IPS DF 6.9 (cell line): ENCODE measurements at regions not wholly inside any gene's neighbourhood (a gene's known extent, or its start where the extent isn't known, plus 50 kb on each side); places are given as distances from the start of the nearest gene placed in this dataset.

Experiments
- DNase-seq: peaks from one replicate; pipeline ENCODE4 v3.0.0-alpha.2; 2013; ENCODE audit warnings: low read depth, low spot score
- H3K27ac ChIP-seq: one replicate; pipeline ENCODE4 v1.5.1; 2013; ENCODE audit warnings: low read length, control low read depth
- H3K27me3 ChIP-seq: 2 replicates; pipeline ENCODE4 v1.6.1; 2013; ENCODE audit warnings: mild to moderate bottlenecking, low read length; ENCODE audit not compliant: control insufficient read depth, insufficient read depth
- H3K36me3 ChIP-seq: 2 replicates; pipeline ENCODE4 v1.6.1; 2013; ENCODE audit warnings: low read length; ENCODE audit not compliant: control insufficient read depth, insufficient read depth
- H3K4me1 ChIP-seq: 2 replicates; pipeline ENCODE4 v1.6.1; 2013; ENCODE audit warnings: low read length; ENCODE audit not compliant: control insufficient read depth, insufficient read depth
- H3K4me3 ChIP-seq: 2 replicates; pipeline ENCODE4 v1.5.1; 2013; ENCODE audit warnings: mild to moderate bottlenecking, low read length
- H3K9me3 ChIP-seq: 2 replicates; pipeline ENCODE4 v1.6.1; 2013; ENCODE audit warnings: low read length, inconsistent platforms; ENCODE audit not compliant: control insufficient read depth, insufficient read depth
- WGBS: extraction: QIAGEN DNeasy Blood & Tissue Kit; methylation state at CpG from one replicate; pipeline ENCODE4 v1.1.7; 2013; ENCODE audit warnings: mixed read lengths, missing lambda C conversion rate; ENCODE audit not compliant: insufficient read length, insufficient coverage; 5-methylcytosine and 5-hydroxymethylcytosine counted together

- Histone ChIP-seq H3K27me3 (no peaks in the 10 kb centered on the region), H3K4me3 (no peak overlapping the region), H3K27ac (no peak overlapping the region), H3K4me1 (no peaks in the 10 kb centered on the region), H3K36me3 (no peaks in the 10 kb centered on the region), H3K9me3 (no peaks in the 10 kb centered on the region)
- DNase-seq, result no peak
- WGBS, result 100% methylated on average over 1 of the region's 5 CpGs
Observed at GRCh38 chr10:61173450-61173849, 229.5 kb upstream of the RHOBTB1 start.

GRCh38 chr10:61172182-61172926, 228.4 kb upstream of the RHOBTB1 start:
- H3K4me1 ChIP-seq, result no peaks in the 10 kb centered on the region
- no peaks in the 10 kb centered on the region for H3K9me3 ChIP-seq
- H3K36me3 ChIP-seq, result no peaks in the 10 kb centered on the region
- no peak overlapping the region for H3K4me3 ChIP-seq
- WGBS, result no CpG with 5 or more reads among the region's 5 CpGs
- H3K27me3 ChIP-seq, result no peaks in the 10 kb centered on the region
- no peak for DNase-seq
- H3K27ac ChIP-seq, result no peak overlapping the region

GRCh38 chr10:61170594-61170993, 226.6 kb upstream of the RHOBTB1 start:
- H3K27ac ChIP-seq, result no peak overlapping the region
- no peaks in the 10 kb centered on the region for H3K27me3 ChIP-seq
- no CpG with 5 or more reads among the region's 2 CpGs for WGBS
- H3K4me3 ChIP-seq, result no peak overlapping the region
- DNase-seq, result no peak
- no peaks in the 10 kb centered on the region for H3K9me3 ChIP-seq
- H3K36me3 ChIP-seq, result no peaks in the 10 kb centered on the region
- no peaks in the 10 kb centered on the region for H3K4me1 ChIP-seq

DNA sequence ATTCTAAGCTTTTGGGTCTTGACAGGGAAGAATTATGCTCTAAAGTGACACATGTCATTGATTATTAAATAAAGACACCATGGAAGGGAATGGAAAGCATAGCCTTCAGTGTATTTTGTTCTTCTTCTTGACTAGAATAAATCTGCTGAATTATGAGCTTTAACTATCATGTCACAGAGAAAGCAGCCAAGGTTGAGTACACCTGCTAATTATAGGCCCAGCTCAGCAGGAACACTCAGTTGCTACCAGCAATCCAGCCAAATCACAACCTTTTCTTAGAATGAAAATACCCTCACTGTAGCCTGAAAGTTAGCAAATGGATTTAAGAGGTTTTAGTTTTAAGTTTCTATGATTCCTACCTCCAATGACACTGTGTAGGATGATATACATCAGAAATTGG, 225.3 kb upstream of the RHOBTB1 start:
- no peaks in the 10 kb centered on the region for H3K27me3 ChIP-seq
- H3K4me1 ChIP-seq, result no peaks in the 10 kb centered on the region
- no peaks in the 10 kb centered on the region for H3K9me3 ChIP-seq
- no peak for DNase-seq
- no peaks in the 10 kb centered on the region for H3K36me3 ChIP-seq
- H3K4me3 ChIP-seq, result no peak overlapping the region
- no peak overlapping the region for H3K27ac ChIP-seq

- Histone ChIP-seq H3K27ac (no peak overlapping the region), H3K4me3 (no peak overlapping the region), H3K4me1 (no peaks in the 10 kb centered on the region), H3K9me3 (no peaks in the 10 kb centered on the region), H3K36me3 (no peaks in the 10 kb centered on the region), H3K27me3 (no peaks in the 10 kb centered on the region)
- DNase-seq, result no peak
- no CpG with 5 or more reads among the region's 1 CpG for WGBS
Observed at GRCh38 chr10:61166489-61166888, 222.5 kb upstream of the RHOBTB1 start.

- no peak for DNase-seq
- H3K9me3 ChIP-seq, result no peaks in the 10 kb centered on the region
- H3K4me3 ChIP-seq, result no peak overlapping the region
- no peaks in the 10 kb centered on the region for H3K27me3 ChIP-seq
- H3K27ac ChIP-seq, result no peak overlapping the region
- no peaks in the 10 kb centered on the region for H3K4me1 ChIP-seq
- H3K36me3 ChIP-seq, result no peaks in the 10 kb centered on the region
Observed at GRCh38 chr10:61166065-61166464, 222.1 kb upstream of the RHOBTB1 start.

- no peaks in the 10 kb centered on the region for H3K9me3 ChIP-seq
- no peaks in the 10 kb centered on the region for H3K36me3 ChIP-seq
- no peaks in the 10 kb centered on the region for H3K4me1 ChIP-seq
- H3K27me3 ChIP-seq, result no peaks in the 10 kb centered on the region
- no peak overlapping the region for H3K4me3 ChIP-seq
- no peak overlapping the region for H3K27ac ChIP-seq
- DNase-seq, result no peak
- WGBS, result no CpG with 5 or more reads among the region's 6 CpGs
Observed at GRCh38 chr10:61164458-61165160, 220.6 kb upstream of the RHOBTB1 start.

- H3K27ac ChIP-seq, result no peak overlapping the region
Observed at GRCh38 chr10:61163403-61163802, 219.4 kb upstream of the RHOBTB1 start.

DNA sequence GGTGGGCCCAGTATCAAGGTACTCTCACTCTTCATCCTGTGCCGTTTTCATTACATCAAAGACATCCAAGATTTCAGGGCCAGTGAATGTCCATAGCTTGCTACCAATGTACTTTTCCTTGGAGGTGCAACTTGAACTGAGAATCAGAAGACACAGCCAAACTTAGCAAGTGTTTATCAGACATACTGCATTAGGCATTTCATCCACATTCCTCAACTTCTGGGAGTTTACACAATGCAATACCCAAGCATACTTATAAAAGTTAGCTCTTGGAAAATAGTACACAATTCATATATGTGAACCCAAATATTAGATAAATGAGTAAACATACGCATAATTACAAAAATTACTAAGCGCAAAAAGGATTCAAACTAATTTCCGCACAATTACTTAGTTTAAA, 216.3 kb upstream of the RHOBTB1 start:
- Histone ChIP-seq H3K9me3 (no peaks in the 10 kb centered on the region), H3K4me1 (peaks cover 1% of the 10 kb centered on the region; the same call in 1 of the 2 replicates), H3K4me3 (no peak overlapping the region), H3K36me3 (no peaks in the 10 kb centered on the region), H3K27ac (no peak overlapping the region), H3K27me3 (no peaks in the 10 kb centered on the region)
- DNase-seq, result no peak
- WGBS, result no CpG with 5 or more reads among the region's 4 CpGs

More at GRCh38 chr10:61163403-61163802, 219.4 kb upstream of the RHOBTB1 start:
- H3K9me3 ChIP-seq, result no peaks in the 10 kb centered on the region
- DNase-seq, result no peak
- no peaks in the 10 kb centered on the region for H3K4me1 ChIP-seq
- H3K4me3 ChIP-seq, result no peak overlapping the region
- H3K27me3 ChIP-seq, result no peaks in the 10 kb centered on the region
- H3K36me3 ChIP-seq, result no peaks in the 10 kb centered on the region
- no CpG with 5 or more reads among the region's 7 CpGs for WGBS

GRCh38 chr10:61159253-61159652, 215.3 kb upstream of the RHOBTB1 start:
- Histone ChIP-seq H3K4me3 (no peak overlapping the region), H3K36me3 (no peaks in the 10 kb centered on the region), H3K27me3 (no peaks in the 10 kb centered on the region), H3K4me1 (peaks cover 1% of the 10 kb centered on the region; the same call in 1 of the 2 replicates), H3K27ac (no peak overlapping the region), H3K9me3 (no peaks in the 10 kb centered on the region)
- no CpG with 5 or more reads among the region's 2 CpGs for WGBS
- DNase-seq, result no peak

GRCh38 chr10:61157182-61157581, 213.2 kb upstream of the RHOBTB1 start:
- WGBS, result no CpG with 5 or more reads among the region's 8 CpGs
- peaks cover 1% of the 10 kb centered on the region; the same call in 1 of the 2 replicates for H3K4me1 ChIP-seq

More at GRCh38 chr10:61157182-61157581, 213.2 kb upstream of the RHOBTB1 start:
- H3K27me3 ChIP-seq, result no peaks in the 10 kb centered on the region
- no peaks in the 10 kb centered on the region for H3K9me3 ChIP-seq
- H3K27ac ChIP-seq, result no peak overlapping the region
- H3K4me3 ChIP-seq, result no peak overlapping the region
- DNase-seq, result no peak
- H3K36me3 ChIP-seq, result no peaks in the 10 kb centered on the region
